ENCODE measurements at regions not wholly inside any gene's neighbourhood (a gene's known extent, or its start where the extent isn't known, plus 50 kb on each side); places are given as distances from the start of the nearest gene placed in this dataset.
"Not testable (repeated sequence)": the region's sequence is repeated elsewhere in the genome, so short reads cannot be mapped to it uniquely, and the experiment has no call there.

GRCh38 chr7:34337163-34337562 is 320.9 kb upstream of the NPSR1 start:
- DNase-seq: no peak

GRCh38 chr7:34338961-34339526 is 319.0 kb upstream of the NPSR1 start:
- no peak for DNase-seq

GRCh38 chr7:34341326-34341725 is 316.7 kb upstream of the NPSR1 start:
- DNase-seq: no peak

GRCh38 chr7:34342387-34342786 is 315.6 kb upstream of the NPSR1 start:
- no peak for DNase-seq

GRCh38 chr7:34343667-34344066 is 314.4 kb upstream of the NPSR1 start:
- DNase-seq: no peak

- DNase-seq: no peak
Measured at GRCh38 chr7:34354011-34354410, 304.0 kb upstream of the NPSR1 start.

- no peak for DNase-seq
Measured at GRCh38 chr7:34354899-34355298, 303.1 kb upstream of the NPSR1 start.

- DNase-seq: no peak
Measured at GRCh38 chr7:34357068-34357467, 300.9 kb upstream of the NPSR1 start.

GRCh38 chr7:34357946-34358345 is 300.1 kb upstream of the NPSR1 start:
- no peak for DNase-seq

GRCh38 chr7:34358578-34358977 is 299.4 kb upstream of the NPSR1 start:
- DNase-seq: not testable (repeated sequence)

GRCh38 chr7:34361663-34362250 is 296.3 kb upstream of the NPSR1 start:
- no peak for DNase-seq

GRCh38 chr7:34362621-34363020 is 295.4 kb upstream of the NPSR1 start:
- DNase-seq: no peak

- DNase-seq: no peak
Measured at GRCh38 chr7:34364130-34364529, 293.9 kb upstream of the NPSR1 start.

GRCh38 chr7:34365011-34365410 is 293.0 kb upstream of the NPSR1 start:
- DNase-seq: no peak

- DNase-seq: no peak
Measured at GRCh38 chr7:34365611-34366010, 292.4 kb upstream of the NPSR1 start.

GRCh38 chr7:34371922-34372321 is 286.1 kb upstream of the NPSR1 start:
- no peak for DNase-seq

GRCh38 chr7:34373940-34374339 is 284.1 kb upstream of the NPSR1 start:
- DNase-seq: no peak

GRCh38 chr7:34382166-34382893 is 275.7 kb upstream of the NPSR1 start:
- no peak for DNase-seq

GRCh38 chr7:34385384-34385783 is 272.6 kb upstream of the NPSR1 start:
- DNase-seq: no peak

GRCh38 chr7:34389332-34390078 is 268.5 kb upstream of the NPSR1 start:
- no peak for DNase-seq

GRCh38 chr7:34390103-34390502 is 267.9 kb upstream of the NPSR1 start:
- no peak for DNase-seq

GRCh38 chr7:34392972-34393371 is 265.0 kb upstream of the NPSR1 start:
- no peak for DNase-seq

- no peak for DNase-seq
Measured at GRCh38 chr7:34396437-34397064, 261.5 kb upstream of the NPSR1 start.

Measured in NCI-H2029 treated with DMSO at 0.1 percent for 48 hours (cell line).